HEK293 (cell line): ENCODE measurements at regions not wholly inside any gene's neighbourhood (a gene's known extent, or its start where the extent isn't known, plus 50 kb on each side); places are given as distances from the start of the nearest gene placed in this dataset.

Experiments used
- CTCF ChIA-PET: fragments of 350-600 bp; formaldehyde crosslinking; extraction: SDS; loops from one replicate; lab custom pipeline; 2021; ENCODE audit warnings: antibody characterized with exemption; lab: Yijun Ruan, JAX
- POLR2A ChIA-PET: fragments of 300-600 bp; formaldehyde crosslinking; extraction: SDS; loops from one replicate; lab custom pipeline; 2020; ENCODE audit warnings: antibody characterized with exemption, inconsistent platforms; lab: Yijun Ruan, JAX
- H3K27ac ChIP-seq: fragments of 200-500 bp; sonication (Bioruptor generic); 2 replicates; pipeline ENCODE4 v1.5.1; 2014; ENCODE audit warnings: low read depth, low read length, control low read depth, inconsistent platforms; ENCODE audit errors: extremely low read depth
- H3K36me3 ChIP-seq, 2 experiments: fragments of 200-500 bp in 1 of 2; sonication (Bioruptor generic) in 1 of 2; 1 replicate in 1 of 2; 2 replicates in 1 of 2; pipeline ENCODE4 v1.5.1; 2014 to 2017; ENCODE audit warnings: inconsistent platforms in 2 of 2, low read length in 2 of 2; ENCODE audit not compliant: control insufficient read depth in 2 of 2, insufficient read depth in 1 of 2
- H3K4me1 ChIP-seq: fragments of 200-500 bp; sonication (Bioruptor generic); 2 replicates; pipeline ENCODE4 v1.5.1; 2014; ENCODE audit warnings: mild to moderate bottlenecking, low read length, inconsistent platforms; ENCODE audit not compliant: control insufficient read depth, insufficient read depth
- H3K4me3 ChIP-seq: 2 replicates; pipeline ENCODE4 v1.5.1; 2011; ENCODE audit warnings: low read depth, mild to moderate bottlenecking, control low read depth, low read length, moderate library complexity
- H3K9me3 ChIP-seq: fragments of 200-500 bp; sonication (Bioruptor generic); 2 replicates; pipeline ENCODE4 v1.5.1; 2014; ENCODE audit warnings: low read depth, low read length, inconsistent platforms; ENCODE audit not compliant: control insufficient read depth, insufficient read depth
- KLF1 ChIP-seq: fragments of 450-650 bp; formaldehyde crosslinking; IDR thresholded peaks from 2 replicates; pipeline ENCODE4 v1.5.1; 2016; ENCODE audit warnings: missing biosample characterization, missing genetic modification characterization
- KLF8 ChIP-seq: fragments of 450-650 bp; formaldehyde crosslinking; IDR thresholded peaks from 2 replicates; pipeline ENCODE4 v1.5.1; 2016; ENCODE audit warnings: missing biosample characterization, missing genetic modification characterization
- MEIS1 ChIP-seq: sonication (generic); formaldehyde crosslinking; IDR thresholded peaks from 2 replicates; pipeline ENCODE4 v1.8.1; 2022; ENCODE audit warnings: missing genetic modification reagents, mild to moderate bottlenecking, borderline replicate concordance
- MZF1 ChIP-seq: fragments of 450-650 bp; formaldehyde crosslinking; IDR thresholded peaks from 2 replicates; pipeline ENCODE4 v1.5.1; 2017; ENCODE audit warnings: missing biosample characterization, missing genetic modification characterization, borderline replicate concordance
- PRDM10 ChIP-seq: fragments of 450-650 bp; formaldehyde crosslinking; IDR thresholded peaks from 2 replicates; pipeline ENCODE4 v1.5.1; 2016; ENCODE audit warnings: missing biosample characterization, missing genetic modification characterization
- SP7 ChIP-seq: fragments of 450-650 bp; formaldehyde crosslinking; IDR thresholded peaks from 2 replicates; pipeline ENCODE4 v1.5.1; 2016; ENCODE audit warnings: missing biosample characterization, missing genetic modification characterization
- ZBTB44 ChIP-seq: fragments of 450-650 bp; IDR thresholded peaks from 2 replicates; pipeline ENCODE4 v1.5.1; 2018; ENCODE audit warnings: missing biosample characterization, mild to moderate bottlenecking, missing genetic modification characterization
- ZBTB6 ChIP-seq: fragments of 450-650 bp; formaldehyde crosslinking; IDR thresholded peaks from 2 replicates; pipeline ENCODE4 v1.5.1; 2017; ENCODE audit warnings: missing biosample characterization, missing genetic modification characterization
- ZNF175 ChIP-seq: fragments of 450-650 bp; formaldehyde crosslinking; IDR thresholded peaks from 2 replicates; pipeline ENCODE4 v1.5.1; 2016; ENCODE audit warnings: missing biosample characterization, missing genetic modification characterization
- ZNF449 ChIP-seq: fragments of 450-650 bp; formaldehyde crosslinking; IDR thresholded peaks from 2 replicates; pipeline ENCODE4 v1.5.1; 2017; ENCODE audit warnings: missing biosample characterization, mild to moderate bottlenecking, missing genetic modification characterization, moderate library complexity
- ZNF544 ChIP-seq: fragments of 450-650 bp; formaldehyde crosslinking; IDR thresholded peaks from 2 replicates; pipeline ENCODE4 v1.5.0; 2017; ENCODE audit warnings: missing biosample characterization, missing genetic modification characterization
- ZNF555 ChIP-seq: fragments of 450-650 bp; formaldehyde crosslinking; conservative IDR thresholded peaks from 2 replicates; pipeline ENCODE4 v1.5.1; 2017; ENCODE audit warnings: missing biosample characterization, mild to moderate bottlenecking, missing genetic modification characterization, inconsistent platforms
- ZNF561 ChIP-seq: fragments of 450-650 bp; IDR thresholded peaks from 2 replicates; pipeline ENCODE4 v1.5.1; 2018; ENCODE audit warnings: missing biosample characterization, missing genetic modification characterization, borderline replicate concordance
- ZNF626 ChIP-seq: fragments of 450-650 bp; sonication (Bioruptor Pico); formaldehyde crosslinking; IDR thresholded peaks from 2 replicates; pipeline ENCODE4 v1.5.1; 2018; ENCODE audit warnings: missing biosample characterization, missing genetic modification characterization, inconsistent platforms
- ZNF747 ChIP-seq: fragments of 450-650 bp; formaldehyde crosslinking; IDR thresholded peaks from 2 replicates; pipeline ENCODE4 v1.5.1; 2016; ENCODE audit warnings: missing biosample characterization, missing genetic modification characterization

- no peak for TF ChIP-seq ZBTB44 (tag by site-specific recombination)
These were observed 481.2 kb downstream of the MATN1 start (continued) for GRCh38 chr1:30242168-30242567.

GRCh38 chr1:30241681-30242080 is 481.7 kb downstream of the MATN1 start:
- CTCF ChIA-PET = interaction anchor here (0.7 to 1.2 kb wide), 2 partner anchors 9 to 10 kb away, joined by 3 read pairs; no protein-coding TSS in a partner anchor
- H3K4me3 ChIP-seq = no peak overlapping the region
- H3K36me3 ChIP-seq = no peaks in the 10 kb centered on the region
- TF ChIP-seq MEIS1 (CRISPR knock-in tag) = no peak
- TF ChIP-seq ZBTB6 (tag by site-specific recombination) = no peak
- TF ChIP-seq KLF8 = no peak
- TF ChIP-seq MZF1 (tag by site-specific recombination) = no peak
- TF ChIP-seq ZNF561 = no peak
- no peak for TF ChIP-seq ZNF747 (tag by site-specific recombination)
- TF ChIP-seq ZNF175 = no peak
- TF ChIP-seq PRDM10 = no peak
- TF ChIP-seq ZNF555 = no peak
- no peak for TF ChIP-seq ZNF449
- TF ChIP-seq SP7 (tag by site-specific recombination) = no peak
- TF ChIP-seq ZNF544 = no peak
- POLR2A ChIA-PET = no interaction called here
- no peaks in the 10 kb centered on the region for H3K4me1 ChIP-seq
- no peaks in the 10 kb centered on the region for H3K9me3 ChIP-seq
- H3K27ac ChIP-seq = no peak overlapping the region

- H3K4me3 ChIP-seq = no peak overlapping the region
- ChIA-PET CTCF (interaction anchor here (0.9 to 1.2 kb wide), 2 partner anchors 362 to 441 kb away, joined by 3 to 6 read pairs; no protein-coding TSS in a partner anchor), POLR2A (no interaction called here)
- no peaks in the 10 kb centered on the region for H3K36me3 ChIP-seq
- no peaks in the 10 kb centered on the region for H3K4me1 ChIP-seq
- TF ChIP-seq KLF1 = no peak
- TF ChIP-seq ZNF626 = no peak
- H3K9me3 ChIP-seq = no peaks in the 10 kb centered on the region
- no peak overlapping the region for H3K27ac ChIP-seq
These were observed 489.3 kb downstream of the MATN1 start for GRCh38 chr1:30234091-30234490.
